Lung (tissue), 11 donors: ENCODE measurements at regions not wholly inside any gene's neighbourhood (a gene's known extent, or its start where the extent isn't known, plus 50 kb on each side); places are given as distances from the start of the nearest gene placed in this dataset.

Source experiments
- ATAC-seq: fragments of 200-7000 bp; cut with Tn5 transposase; one replicate; pipeline ENCODE4 v1.9.1; 2020; ENCODE audit warnings: moderate number of reproducible peaks; ENCODE audit not compliant: insufficient read depth, low FRiP score
- DNase-seq, 3 donors: peaks; one replicate each; pipeline ENCODE4 v3.0.0-alpha.2; 2013 to 2017
- H3K27ac ChIP-seq, 2 donors: one replicate each; pipeline ENCODE4 v1.5.1; 2013; ENCODE audit warnings: mild to moderate bottlenecking in 2 of 2, moderate library complexity in 2 of 2, control low read depth in 1 of 2, inconsistent platforms in 1 of 2, low read depth in 1 of 2, low read length in 1 of 2
- H3K27me3 ChIP-seq, 3 donors: one replicate each; pipeline ENCODE4 v1.5.1; 2013; ENCODE audit warnings: low read length in 2 of 3; ENCODE audit not compliant: control insufficient read depth in 3 of 3, insufficient read depth in 3 of 3
- H3K36me3 ChIP-seq, 4 donors: one replicate each; pipeline ENCODE4 v1.5.1; 2013; ENCODE audit warnings: low read length in 4 of 4, mild to moderate bottlenecking in 1 of 4, moderate library complexity in 1 of 4; ENCODE audit not compliant: control insufficient read depth in 4 of 4, insufficient read depth in 4 of 4
- H3K4me1 ChIP-seq, 5 donors: one replicate each; pipeline ENCODE4 v1.5.1; 2013; ENCODE audit warnings: low read length in 5 of 5, mild to moderate bottlenecking in 2 of 5, moderate library complexity in 1 of 5; ENCODE audit not compliant: control insufficient read depth in 5 of 5, insufficient read depth in 5 of 5
- H3K4me3 ChIP-seq: one replicate; pipeline ENCODE4 v1.5.1; 2013; ENCODE audit warnings: mild to moderate bottlenecking, control low read depth, moderate library complexity
- H3K9ac ChIP-seq, 2 donors: one replicate each; pipeline ENCODE4 v1.5.1; 2013; ENCODE audit warnings: low read length in 2 of 2, control low read depth in 1 of 2; ENCODE audit not compliant: insufficient read depth in 1 of 2
- H3K9me3 ChIP-seq, 4 donors: one replicate each; pipeline ENCODE4 v1.5.1; 2013; ENCODE audit warnings: low read length in 3 of 4, mild to moderate bottlenecking in 1 of 4, moderate library complexity in 1 of 4; ENCODE audit not compliant: control insufficient read depth in 4 of 4, insufficient read depth in 3 of 4
- CTCF ChIP-seq: IDR thresholded peaks from 2 replicates; pipeline ENCODE4 v1.5.1; 2012; ENCODE audit warnings: mild to moderate bottlenecking; ENCODE audit errors: control extremely low read depth, extremely low read depth
- WGBS, 2 donors: extraction: QIAGEN DNeasy Blood & Tissue Kit; methylation state at CpG; one replicate each; pipeline ENCODE4 v1.1.7; 2013; 5-methylcytosine and 5-hydroxymethylcytosine counted together
- donor health status: control.
- donor health status: control.
- donor health status: Bipolar disorder and iron deficiency.
- donor health status: healthy.
- donor health status: DM: yes; HTN: yes; CAD: no.

GRCh38 chr13:39956036-39956435, 300.6 kb downstream of the COG6 start:
- TF ChIP-seq CTCF = no peak
- Histone ChIP-seq H3K9me3 (no peaks in the 10 kb centered on the region), H3K27ac (no peak overlapping the region), H3K27me3 (no peaks in the 10 kb centered on the region), H3K36me3 (no peaks in the 10 kb centered on the region), H3K4me1 (peaks cover 0 to 8% (median 2%) of the 10 kb centered on the region in 5 donors), H3K4me3 (no peak overlapping the region), H3K9ac (no peak overlapping the region)
- DNase-seq (no peak), ATAC-seq (no peak)
- WGBS, 2 donors = 95% methylated on average over 2 of the region's 2 CpGs

GRCh38 chr13:39957868-39958677, 302.6 kb downstream of the COG6 start:
- Histone ChIP-seq H3K9ac (no peak overlapping the region), H3K36me3 (no peaks in the 10 kb centered on the region), H3K4me3 (no peak overlapping the region), H3K9me3 (no peaks in the 10 kb centered on the region), H3K27me3 (no peaks in the 10 kb centered on the region), H3K27ac (no peak overlapping the region), H3K4me1 (peaks cover 0 to 3% (median 0%) of the 10 kb centered on the region in 5 donors)
- ATAC-seq (no peak), DNase-seq (no peak)
- 72 to 75% methylated on average over 5 of the region's 5 CpGs for WGBS, 2 donors
- TF ChIP-seq CTCF = no peak

GRCh38 chr13:39959497-39960144, 304.2 kb downstream of the COG6 start:
- 73 to 76% methylated on average over 9 of the region's 9 CpGs for WGBS, 2 donors
- no peak overlapping the region for H3K9ac ChIP-seq
- DNase-seq (peak in 1 of 3 donors; percentile 39), ATAC-seq (no peak)
- no peak overlapping the region for H3K4me3 ChIP-seq
- H3K27me3 ChIP-seq = no peaks in the 10 kb centered on the region
- no peaks in the 10 kb centered on the region for H3K4me1 ChIP-seq
- H3K27ac ChIP-seq = no peak overlapping the region
- no peak for TF ChIP-seq CTCF
- no peaks in the 10 kb centered on the region for H3K9me3 ChIP-seq
- no peaks in the 10 kb centered on the region for H3K36me3 ChIP-seq
